ENCODE measurements at regions not wholly inside any gene's neighbourhood (a gene's known extent, or its start where the extent isn't known, plus 50 kb on each side); places are given as distances from the start of the nearest gene placed in this dataset.

DNA sequence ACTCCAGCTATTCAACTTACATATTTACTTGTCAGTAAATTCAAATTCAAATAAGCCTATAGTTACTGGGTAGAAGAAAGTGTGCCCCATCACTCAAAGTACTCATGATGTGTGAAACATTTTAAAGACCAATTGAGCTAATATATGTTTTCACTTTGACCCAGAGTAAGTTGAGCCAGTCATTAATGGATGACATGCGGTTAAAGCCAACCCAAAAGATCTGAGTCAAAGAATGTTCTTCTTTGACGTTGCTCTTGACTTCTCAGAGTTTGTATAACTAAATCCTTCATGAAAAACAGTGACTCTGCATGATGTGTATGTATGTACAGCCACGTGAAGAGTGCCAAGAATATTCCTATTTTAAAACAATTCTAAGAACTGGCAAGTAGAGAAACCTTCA, 237.4 kb downstream of the NR2F1-AS1 start:
- H3K9me3 ChIP-seq (ENCODE audit: control insufficient read depth in 2 of 2, insufficient read depth in 1 of 2, low read length in 1 of 2): no peaks in the 10 kb centered on the region
- WGBS: 73% methylated on average over 3 of the region's 3 CpGs

DNA sequence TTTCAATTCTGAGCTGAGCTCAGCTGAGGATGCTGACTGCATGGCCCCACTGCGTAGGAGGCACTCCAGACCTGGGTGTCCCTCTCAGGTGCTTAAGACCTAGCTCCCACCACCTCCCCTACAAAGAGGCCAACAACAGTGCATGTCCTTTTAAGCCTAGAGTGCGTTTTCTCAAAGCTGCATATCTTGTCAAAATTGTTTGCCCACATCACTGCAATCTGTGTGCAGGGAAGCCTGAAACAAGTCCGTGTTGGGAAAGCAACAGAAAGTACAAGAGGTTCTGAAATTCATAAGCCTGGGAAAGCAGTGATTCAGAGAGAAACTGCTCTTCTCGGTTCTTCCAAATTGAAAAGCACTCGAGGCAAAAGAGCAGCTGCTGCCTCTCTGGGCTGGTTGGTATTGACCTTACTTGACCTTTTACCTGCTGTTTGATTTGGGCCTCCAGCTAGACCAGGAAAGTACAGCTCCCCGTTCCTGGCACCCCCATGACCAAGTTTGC, 238.4 kb downstream of the NR2F1-AS1 start:
- no peak for DNase-seq (ENCODE audit: low read depth in 6 of 9, low spot score in 9 of 9)
- Histone ChIP-seq H3K4me1 (ENCODE audit: control insufficient read depth in 2 of 2, insufficient read depth in 2 of 2, low read length in 2 of 2) (no peaks in the 10 kb centered on the region), H3K27me3 (ENCODE audit: control insufficient read depth in 2 of 2, insufficient read depth in 1 of 2, low read length in 1 of 2) (no peaks in the 10 kb centered on the region), H3K27ac (ENCODE audit: low read depth in 1 of 2, low read length in 1 of 2) (peak overlapping the region in 1 of 2 donors; percentile 25), H3K4me3 (ENCODE audit: low read length in 2 of 2) (no peak overlapping the region), H3K9me3 (ENCODE audit: control insufficient read depth in 2 of 2, insufficient read depth in 1 of 2, low read length in 1 of 2) (no peaks in the 10 kb centered on the region), H3K36me3 (ENCODE audit: control insufficient read depth in 2 of 2, insufficient read depth in 2 of 2, low read length in 1 of 2) (no peaks in the 10 kb centered on the region)
- 72% methylated on average over 6 of the region's 6 CpGs for WGBS

More for the DNA sequence above, 237.4 kb downstream of the NR2F1-AS1 start:
- no peaks in the 10 kb centered on the region for H3K27me3 ChIP-seq (ENCODE audit: control insufficient read depth in 2 of 2, insufficient read depth in 1 of 2, low read length in 1 of 2)
- no peak for DNase-seq (ENCODE audit: low read depth in 6 of 9, low spot score in 9 of 9)
- H3K36me3 ChIP-seq (ENCODE audit: control insufficient read depth in 2 of 2, insufficient read depth in 2 of 2, low read length in 1 of 2): no peaks in the 10 kb centered on the region
- no peak overlapping the region for H3K4me3 ChIP-seq (ENCODE audit: low read length in 2 of 2)
- no peaks in the 10 kb centered on the region for H3K4me1 ChIP-seq (ENCODE audit: control insufficient read depth in 2 of 2, insufficient read depth in 2 of 2, low read length in 2 of 2)
- H3K27ac ChIP-seq (ENCODE audit: low read depth in 1 of 2, low read length in 1 of 2): no peak overlapping the region

DNA sequence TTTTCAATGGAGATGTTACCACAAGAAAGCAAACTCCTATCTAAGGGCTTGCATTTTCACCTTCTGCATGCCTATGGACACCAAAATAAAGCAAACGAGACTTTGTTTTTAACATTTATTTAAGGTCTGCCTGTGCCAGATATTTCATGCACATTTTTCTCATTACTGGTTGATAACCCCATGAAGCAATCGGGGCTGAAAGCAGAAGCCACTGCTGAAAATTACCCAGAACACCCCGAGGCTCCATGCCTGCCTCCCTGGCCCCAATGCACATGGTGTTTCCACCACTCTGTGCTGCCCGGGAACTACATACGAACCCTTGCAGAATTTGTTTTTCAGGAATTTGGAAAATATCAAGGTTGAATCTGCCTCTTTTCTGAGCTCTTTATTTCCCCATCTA, 240.1 kb downstream of the NR2F1-AS1 start:
- H3K27me3 ChIP-seq (ENCODE audit: control insufficient read depth in 2 of 2, insufficient read depth in 1 of 2, low read length in 1 of 2): no peaks in the 10 kb centered on the region
- no peaks in the 10 kb centered on the region for H3K9me3 ChIP-seq (ENCODE audit: control insufficient read depth in 2 of 2, insufficient read depth in 1 of 2, low read length in 1 of 2)
- no peak for DNase-seq (ENCODE audit: low read depth in 6 of 9, low spot score in 9 of 9)
- H3K4me3 ChIP-seq (ENCODE audit: low read length in 2 of 2): no peak overlapping the region
- no peaks in the 10 kb centered on the region for H3K36me3 ChIP-seq (ENCODE audit: control insufficient read depth in 2 of 2, insufficient read depth in 2 of 2, low read length in 1 of 2)
- 93% methylated on average over 5 of the region's 5 CpGs for WGBS
- H3K27ac ChIP-seq (ENCODE audit: low read depth in 1 of 2, low read length in 1 of 2): no peak overlapping the region
- no peaks in the 10 kb centered on the region for H3K4me1 ChIP-seq (ENCODE audit: control insufficient read depth in 2 of 2, insufficient read depth in 2 of 2, low read length in 2 of 2)

DNA sequence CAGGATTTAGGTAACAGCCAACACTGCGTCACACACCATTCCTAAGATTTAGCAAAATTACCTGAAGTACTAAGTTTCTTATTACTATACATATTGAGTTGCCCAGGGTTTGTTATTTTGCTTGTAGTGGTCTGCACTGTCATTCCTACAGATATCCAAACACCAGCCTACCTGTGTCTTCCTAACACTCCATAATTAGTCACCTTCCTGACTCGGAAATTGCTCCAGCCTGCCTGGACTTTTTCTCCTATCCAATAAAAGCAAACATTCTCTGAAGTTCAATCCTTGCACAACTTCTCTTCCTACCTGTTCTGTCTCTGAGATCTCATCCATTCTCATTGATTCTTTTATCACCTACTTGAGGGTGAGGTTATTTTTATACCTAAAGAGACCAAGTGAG, 243.9 kb downstream of the NR2F1-AS1 start:
- no peak for DNase-seq (ENCODE audit: low read depth in 6 of 9, low spot score in 9 of 9)
- no peaks in the 10 kb centered on the region for H3K27me3 ChIP-seq (ENCODE audit: control insufficient read depth in 2 of 2, insufficient read depth in 1 of 2, low read length in 1 of 2)
- WGBS: 70% methylated on average over 2 of the region's 2 CpGs

DNA sequence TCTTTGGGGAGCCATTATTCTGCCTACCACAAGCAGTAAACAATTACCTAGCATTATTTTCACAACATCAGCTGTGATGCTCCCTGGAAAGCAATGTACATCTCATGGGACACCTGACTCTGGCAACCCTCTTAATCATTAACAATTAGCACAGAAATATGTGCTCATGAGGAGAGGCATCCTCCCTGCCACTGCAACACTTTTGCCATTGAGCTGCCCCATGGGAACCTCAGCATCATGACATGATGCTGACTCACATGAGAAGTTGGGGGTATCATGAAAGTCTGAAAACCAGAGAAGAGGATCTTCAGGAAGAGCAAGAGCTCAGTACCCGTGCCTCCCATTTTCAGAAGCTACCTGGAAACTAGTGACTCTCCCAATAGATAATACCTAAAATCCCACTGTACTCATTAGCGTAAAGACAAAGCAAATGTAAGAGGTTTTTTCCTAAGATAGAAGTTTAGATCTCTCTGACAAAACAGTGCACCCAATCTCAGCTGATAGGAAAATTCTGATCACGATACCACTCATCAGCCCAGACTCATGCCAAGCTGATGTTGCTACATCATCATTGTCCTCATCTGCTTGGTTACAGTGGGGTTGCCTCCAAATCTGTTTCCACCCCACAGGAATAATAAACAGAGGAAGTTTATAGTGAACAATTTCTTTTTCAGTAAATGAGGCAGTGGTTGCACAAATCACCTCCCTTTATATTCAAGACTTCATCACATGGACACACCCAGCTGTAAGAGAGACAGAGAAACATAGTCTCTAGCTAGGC, 244.5 kb downstream of the NR2F1-AS1 start:
- H3K36me3 ChIP-seq (ENCODE audit: control insufficient read depth in 2 of 2, insufficient read depth in 2 of 2, low read length in 1 of 2): no peaks in the 10 kb centered on the region
- 80% methylated on average over 3 of the region's 3 CpGs for WGBS
- no peak overlapping the region for H3K27ac ChIP-seq (ENCODE audit: low read depth in 1 of 2, low read length in 1 of 2)
- no peaks in the 10 kb centered on the region for H3K27me3 ChIP-seq (ENCODE audit: control insufficient read depth in 2 of 2, insufficient read depth in 1 of 2, low read length in 1 of 2)
- DNase-seq (ENCODE audit: low read depth in 6 of 9, low spot score in 9 of 9): no peak
- H3K9me3 ChIP-seq (ENCODE audit: control insufficient read depth in 2 of 2, insufficient read depth in 1 of 2, low read length in 1 of 2): no peaks in the 10 kb centered on the region
- no peak overlapping the region for H3K4me3 ChIP-seq (ENCODE audit: low read length in 2 of 2)
- no peaks in the 10 kb centered on the region for H3K4me1 ChIP-seq (ENCODE audit: control insufficient read depth in 2 of 2, insufficient read depth in 2 of 2, low read length in 2 of 2)

More for the DNA sequence above, 243.9 kb downstream of the NR2F1-AS1 start:
- H3K36me3 ChIP-seq (ENCODE audit: control insufficient read depth in 2 of 2, insufficient read depth in 2 of 2, low read length in 1 of 2): no peaks in the 10 kb centered on the region
- H3K27ac ChIP-seq (ENCODE audit: low read depth in 1 of 2, low read length in 1 of 2): no peak overlapping the region
- H3K4me1 ChIP-seq (ENCODE audit: control insufficient read depth in 2 of 2, insufficient read depth in 2 of 2, low read length in 2 of 2): no peaks in the 10 kb centered on the region
- H3K4me3 ChIP-seq (ENCODE audit: low read length in 2 of 2): no peak overlapping the region
- no peaks in the 10 kb centered on the region for H3K9me3 ChIP-seq (ENCODE audit: control insufficient read depth in 2 of 2, insufficient read depth in 1 of 2, low read length in 1 of 2)

DNA sequence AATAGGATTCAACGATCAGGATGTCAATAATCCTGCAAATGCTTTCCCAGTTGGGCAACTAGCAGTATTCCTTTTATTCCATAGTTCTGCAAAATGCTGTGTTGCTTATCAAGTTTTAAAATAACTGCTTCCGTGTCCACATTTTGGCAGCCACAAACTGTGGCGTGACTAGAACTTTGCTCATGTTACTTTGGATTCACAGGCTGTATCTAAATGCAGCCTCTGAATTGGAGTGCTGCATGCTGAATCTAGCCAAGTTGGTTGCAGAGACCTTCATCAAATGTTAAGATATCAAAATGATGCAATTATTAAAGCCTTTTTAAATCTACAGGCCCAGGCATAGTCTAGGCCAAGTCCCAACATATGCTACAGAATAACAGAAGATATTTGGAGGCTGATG, 249.2 kb downstream of the NR2F1-AS1 start:
- Histone ChIP-seq H3K36me3 (ENCODE audit: control insufficient read depth in 2 of 2, insufficient read depth in 2 of 2, low read length in 1 of 2) (no peaks in the 10 kb centered on the region), H3K27me3 (ENCODE audit: control insufficient read depth in 2 of 2, insufficient read depth in 1 of 2, low read length in 1 of 2) (no peaks in the 10 kb centered on the region), H3K27ac (ENCODE audit: low read depth in 1 of 2, low read length in 1 of 2) (no peak overlapping the region), H3K4me3 (ENCODE audit: low read length in 2 of 2) (no peak overlapping the region), H3K4me1 (ENCODE audit: control insufficient read depth in 2 of 2, insufficient read depth in 2 of 2, low read length in 2 of 2) (no peaks in the 10 kb centered on the region), H3K9me3 (ENCODE audit: control insufficient read depth in 2 of 2, insufficient read depth in 1 of 2, low read length in 1 of 2) (no peaks in the 10 kb centered on the region)
- DNase-seq (ENCODE audit: low read depth in 6 of 9, low spot score in 9 of 9): no peak
- WGBS: 81% methylated on average over 3 of the region's 3 CpGs

DNA sequence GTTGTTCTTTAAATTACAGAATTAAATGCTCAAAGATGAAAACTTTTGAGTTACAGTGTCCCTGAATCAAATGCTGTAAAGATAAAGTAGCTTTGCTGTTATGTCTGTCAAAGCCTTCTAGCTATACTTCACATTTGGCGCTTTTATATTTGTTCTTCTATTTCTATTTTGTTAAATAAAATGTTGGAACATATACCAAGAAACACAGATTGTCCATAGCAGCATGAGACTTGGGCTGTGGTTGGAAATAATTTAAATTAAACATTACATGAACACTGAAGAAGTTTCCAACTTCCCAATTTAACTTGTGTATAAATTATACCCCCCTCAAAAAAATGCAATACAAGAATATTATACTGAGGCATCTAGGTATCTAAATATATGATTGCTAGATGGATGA, 249.8 kb downstream of the NR2F1-AS1 start:
- Histone ChIP-seq H3K27me3 (ENCODE audit: control insufficient read depth in 2 of 2, insufficient read depth in 1 of 2, low read length in 1 of 2) (no peaks in the 10 kb centered on the region), H3K27ac (ENCODE audit: low read depth in 1 of 2, low read length in 1 of 2) (no peak overlapping the region), H3K36me3 (ENCODE audit: control insufficient read depth in 2 of 2, insufficient read depth in 2 of 2, low read length in 1 of 2) (no peaks in the 10 kb centered on the region), H3K4me3 (ENCODE audit: low read length in 2 of 2) (no peak overlapping the region), H3K9me3 (ENCODE audit: control insufficient read depth in 2 of 2, insufficient read depth in 1 of 2, low read length in 1 of 2) (no peaks in the 10 kb centered on the region), H3K4me1 (ENCODE audit: control insufficient read depth in 2 of 2, insufficient read depth in 2 of 2, low read length in 2 of 2) (no peaks in the 10 kb centered on the region)
- no peak for DNase-seq (ENCODE audit: low read depth in 6 of 9, low spot score in 9 of 9)
- 96% methylated on average over 1 of the region's 1 CpG for WGBS

DNA sequence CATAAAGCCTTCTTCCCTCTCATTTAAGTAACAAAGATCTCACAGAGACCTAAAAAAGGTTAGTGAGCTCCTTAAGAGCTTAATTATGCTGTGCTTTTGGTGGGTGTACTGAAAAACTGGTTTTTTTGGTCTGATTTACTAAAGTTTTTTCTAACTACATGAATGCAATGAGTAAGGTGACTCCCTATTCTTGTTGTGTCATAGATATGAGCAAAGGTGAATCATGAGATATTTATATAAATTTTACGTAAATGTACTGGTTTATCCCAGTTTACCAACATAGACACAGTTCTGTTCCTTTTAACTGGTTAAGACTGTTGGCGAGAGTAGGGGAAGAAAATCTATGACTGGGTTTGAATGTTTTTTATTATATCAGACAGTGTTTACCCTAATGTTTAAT, 250.5 kb downstream of the NR2F1-AS1 start:
- whole genome bisulfite sequencing: 73% methylated on average over 2 of the region's 2 CpGs
- Histone ChIP-seq H3K4me3 (ENCODE audit: low read length in 2 of 2) (no peak overlapping the region), H3K9me3 (ENCODE audit: control insufficient read depth in 2 of 2, insufficient read depth in 1 of 2, low read length in 1 of 2) (no peaks in the 10 kb centered on the region), H3K27ac (ENCODE audit: low read depth in 1 of 2, low read length in 1 of 2) (no peak overlapping the region), H3K4me1 (ENCODE audit: control insufficient read depth in 2 of 2, insufficient read depth in 2 of 2, low read length in 2 of 2) (no peaks in the 10 kb centered on the region), H3K27me3 (ENCODE audit: control insufficient read depth in 2 of 2, insufficient read depth in 1 of 2, low read length in 1 of 2) (no peaks in the 10 kb centered on the region), H3K36me3 (ENCODE audit: control insufficient read depth in 2 of 2, insufficient read depth in 2 of 2, low read length in 1 of 2) (no peaks in the 10 kb centered on the region)
- no peak for DNase-seq (ENCODE audit: low read depth in 6 of 9, low spot score in 9 of 9)

DNA sequence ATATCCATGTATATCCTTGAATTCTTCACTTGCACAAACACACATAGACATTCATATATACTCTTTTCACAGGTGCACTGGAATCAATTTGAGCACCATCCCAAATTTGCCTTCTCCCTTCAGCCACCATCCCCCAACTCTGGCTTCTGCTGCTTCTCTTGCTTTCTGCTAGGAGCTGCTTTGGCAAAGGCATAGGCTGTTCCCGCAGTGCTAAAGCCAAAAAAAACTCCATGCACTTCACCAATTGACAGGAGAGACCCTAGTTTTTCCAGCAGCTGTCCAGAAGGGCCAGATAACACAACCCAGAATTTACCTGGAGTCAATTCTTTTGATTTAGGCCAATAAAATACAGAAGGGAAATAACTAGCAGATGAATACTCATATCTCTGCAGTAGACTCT, 251.3 kb downstream of the NR2F1-AS1 start:
- no peaks in the 10 kb centered on the region for H3K9me3 ChIP-seq (ENCODE audit: control insufficient read depth in 2 of 2, insufficient read depth in 1 of 2, low read length in 1 of 2)
- no peaks in the 10 kb centered on the region for H3K27me3 ChIP-seq (ENCODE audit: control insufficient read depth in 2 of 2, insufficient read depth in 1 of 2, low read length in 1 of 2)
- no peak overlapping the region for H3K27ac ChIP-seq (ENCODE audit: low read depth in 1 of 2, low read length in 1 of 2)
- no peaks in the 10 kb centered on the region for H3K36me3 ChIP-seq (ENCODE audit: control insufficient read depth in 2 of 2, insufficient read depth in 2 of 2, low read length in 1 of 2)
- no peak overlapping the region for H3K4me3 ChIP-seq (ENCODE audit: low read length in 2 of 2)
- no peak for DNase-seq (ENCODE audit: low read depth in 6 of 9, low spot score in 9 of 9)
- 85% methylated on average over 1 of the region's 1 CpG for WGBS
- no peaks in the 10 kb centered on the region for H3K4me1 ChIP-seq (ENCODE audit: control insufficient read depth in 2 of 2, insufficient read depth in 2 of 2, low read length in 2 of 2)
